Left forelimb (tissue), 1 donor: ENCODE measurements at regions not wholly inside any gene's neighbourhood (a gene's known extent, or its start where the extent isn't known, plus 50 kb on each side); places are given as distances from the start of the nearest gene placed in this dataset.
"Not testable (repeated sequence)": the region's sequence is repeated elsewhere in the genome, so short reads cannot be mapped to it uniquely, and the experiment has no call there.

Experiments used
- DNase-seq: peaks from one replicate; pipeline ENCODE4 v3.0.0-alpha.2; 2018; ENCODE audit warnings: low spot score

- DNase-seq: no peak
These were observed 473.1 kb upstream of the GRAMD2B start for GRCh38 chr5:125950012-125950615.

- DNase-seq: no peak
These were observed 462.1 kb upstream of the GRAMD2B start for GRCh38 chr5:125961150-125961549.

- no peak for DNase-seq
These were observed 457.6 kb upstream of the GRAMD2B start for GRCh38 chr5:125965577-125965976.

DNA sequence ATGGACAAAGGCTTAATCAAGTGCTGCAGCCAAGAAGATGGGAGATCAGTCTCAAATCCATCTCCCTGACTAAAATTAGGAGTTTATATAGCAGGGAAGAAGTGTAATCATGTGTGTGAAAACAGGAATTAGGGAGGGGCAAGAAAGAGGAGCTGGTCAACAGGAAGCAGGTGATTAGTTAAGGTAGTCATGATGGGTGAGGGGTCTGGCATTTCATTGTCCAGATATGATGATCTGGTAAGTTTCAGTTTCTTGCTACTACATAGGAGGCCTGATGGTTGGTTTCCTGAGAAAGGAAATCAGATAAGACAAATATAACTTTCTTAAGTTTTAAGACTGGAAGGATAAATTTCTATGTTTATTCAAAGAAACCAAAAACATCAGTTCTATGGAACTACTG, 455.6 kb upstream of the GRAMD2B start:
- DNase-seq: no peak

DNA sequence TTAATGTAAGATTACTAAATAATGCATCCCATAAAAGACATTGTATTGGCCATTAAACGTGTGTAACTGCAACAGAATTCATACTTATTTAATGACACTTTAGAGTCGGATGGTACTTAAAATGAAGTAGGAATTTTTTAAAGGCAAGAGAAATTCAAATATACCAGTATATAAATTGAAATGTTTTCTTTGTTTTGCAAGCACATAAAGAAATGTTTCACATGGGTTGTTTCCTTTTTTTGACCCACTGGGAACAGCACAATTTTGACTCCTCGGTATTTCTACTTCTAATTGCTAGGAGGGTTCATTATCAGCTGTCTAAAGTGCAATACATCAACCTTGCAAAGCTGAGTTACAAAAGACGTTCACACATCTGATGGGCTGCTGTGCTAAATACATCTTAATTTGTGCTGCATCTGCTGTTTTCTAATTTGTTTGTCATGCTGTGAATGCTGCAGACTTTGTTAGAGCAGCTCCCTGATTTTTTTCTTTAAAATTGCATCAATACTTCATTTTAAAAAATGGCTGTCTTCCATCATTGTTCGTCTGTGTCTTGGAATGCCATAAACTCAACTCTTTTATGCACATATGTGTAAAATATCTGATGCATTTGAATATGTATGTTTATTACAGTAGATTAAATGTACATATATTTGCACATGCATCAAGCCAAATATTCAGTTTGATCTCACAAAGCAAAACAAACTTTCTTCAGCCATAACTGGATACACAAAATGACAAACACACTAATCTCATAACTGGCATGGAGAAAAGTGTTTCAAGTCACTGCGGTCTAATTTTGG, 454.0 kb upstream of the GRAMD2B start:
- DNase-seq: no peak

- no peak for DNase-seq
These were observed 453.4 kb upstream of the GRAMD2B start for GRCh38 chr5:125969814-125970171.

- DNase-seq: no peak
These were observed 452.4 kb upstream of the GRAMD2B start for GRCh38 chr5:125970631-125971307.

GRCh38 chr5:125972706-125973105, 450.5 kb upstream of the GRAMD2B start:
- DNase-seq: no peak

GRCh38 chr5:125974679-125975078, 448.5 kb upstream of the GRAMD2B start:
- no peak for DNase-seq

- DNase-seq: no peak
These were observed 446.7 kb upstream of the GRAMD2B start for GRCh38 chr5:125976421-125977000.

DNA sequence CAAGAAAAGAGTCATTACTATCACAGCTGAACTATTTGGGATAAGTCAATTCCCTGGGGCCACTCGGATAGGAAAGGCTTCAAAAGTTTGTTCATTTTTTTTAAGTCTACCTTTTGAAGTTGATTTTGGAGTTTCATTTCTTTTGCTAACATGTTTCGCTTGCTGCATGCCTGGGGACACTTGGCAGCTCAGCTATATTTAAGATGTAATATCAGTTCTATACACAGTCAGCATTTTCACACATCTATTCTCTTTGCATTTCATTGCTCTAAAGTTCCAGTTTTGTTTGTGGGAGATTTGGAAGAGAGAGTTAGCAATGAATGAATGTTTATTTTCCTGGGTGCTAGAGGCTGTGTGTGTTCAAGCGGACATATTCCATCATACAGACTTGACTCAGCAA, 445.2 kb upstream of the GRAMD2B start:
- DNase-seq: no peak

DNA sequence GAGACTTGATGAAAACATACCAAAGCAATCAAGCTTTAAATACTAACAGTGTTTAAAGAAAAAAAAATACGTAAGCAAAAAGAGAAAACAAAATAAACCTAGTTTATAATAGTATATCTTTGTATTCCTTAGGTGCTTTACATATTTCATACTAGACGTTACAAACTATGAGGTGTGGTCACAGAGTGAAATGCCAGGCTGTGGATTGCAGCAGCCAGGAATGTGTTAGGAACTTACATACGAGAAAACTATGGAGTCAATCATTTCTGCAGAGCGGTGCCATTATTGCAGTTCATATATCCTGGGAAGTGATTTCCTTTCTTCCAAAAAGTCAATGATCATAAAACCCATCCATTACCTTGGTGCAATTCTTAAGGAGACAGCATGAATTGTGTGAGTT, 443.6 kb upstream of the GRAMD2B start:
- no peak for DNase-seq

DNA sequence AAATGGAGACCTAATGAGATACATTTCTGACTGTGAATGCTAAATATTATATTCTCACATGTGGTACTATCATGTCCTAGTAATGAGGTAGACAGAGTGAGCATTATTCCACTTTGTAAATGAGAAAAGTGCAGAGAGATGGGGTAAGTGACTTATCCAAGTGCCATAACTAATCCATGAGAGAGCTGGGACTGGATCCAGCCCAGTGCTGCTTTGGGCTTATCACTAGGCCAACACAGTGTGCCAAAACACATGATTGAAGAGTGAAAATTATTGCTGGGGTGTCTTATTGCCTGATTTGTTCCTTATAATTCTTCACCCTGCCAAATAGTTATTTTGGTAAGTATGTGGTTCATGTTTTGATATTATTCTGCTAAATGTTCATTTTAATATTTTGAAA, 442.2 kb upstream of the GRAMD2B start:
- DNase-seq: no peak

GRCh38 chr5:125987677-125988255, 435.4 kb upstream of the GRAMD2B start:
- DNase-seq: no peak

- DNase-seq: no peak
These were observed 431.2 kb upstream of the GRAMD2B start for GRCh38 chr5:125992050-125992449.

GRCh38 chr5:125999271-126000030, 423.8 kb upstream of the GRAMD2B start:
- DNase-seq: not testable (repeated sequence)

GRCh38 chr5:126000507-126000906, 422.7 kb upstream of the GRAMD2B start:
- no peak for DNase-seq

- peak; percentile 73 for DNase-seq
These were observed 420.8 kb upstream of the GRAMD2B start for GRCh38 chr5:126002222-126002897.

GRCh38 chr5:126003309-126003708, 419.9 kb upstream of the GRAMD2B start:
- DNase-seq: no peak

DNA sequence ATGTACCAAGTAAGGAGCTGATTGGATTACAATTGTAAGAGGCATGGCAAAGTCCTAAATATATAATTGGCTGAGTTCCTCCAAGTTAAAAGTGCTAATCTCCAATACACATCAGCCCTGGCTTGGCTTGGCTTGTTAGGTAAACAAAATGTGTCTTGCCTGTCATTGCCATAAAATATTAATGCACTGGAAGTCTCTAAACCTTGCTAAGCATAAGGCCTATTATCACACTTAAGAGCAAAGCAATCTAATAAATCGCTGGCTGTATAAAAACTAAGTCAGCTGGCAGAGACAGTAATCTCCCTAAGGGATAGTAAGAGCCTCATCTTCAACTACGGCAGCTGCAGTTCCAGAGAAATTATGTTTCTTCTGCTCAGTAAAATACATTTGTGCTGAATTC, 418.6 kb upstream of the GRAMD2B start:
- no peak for DNase-seq

DNA sequence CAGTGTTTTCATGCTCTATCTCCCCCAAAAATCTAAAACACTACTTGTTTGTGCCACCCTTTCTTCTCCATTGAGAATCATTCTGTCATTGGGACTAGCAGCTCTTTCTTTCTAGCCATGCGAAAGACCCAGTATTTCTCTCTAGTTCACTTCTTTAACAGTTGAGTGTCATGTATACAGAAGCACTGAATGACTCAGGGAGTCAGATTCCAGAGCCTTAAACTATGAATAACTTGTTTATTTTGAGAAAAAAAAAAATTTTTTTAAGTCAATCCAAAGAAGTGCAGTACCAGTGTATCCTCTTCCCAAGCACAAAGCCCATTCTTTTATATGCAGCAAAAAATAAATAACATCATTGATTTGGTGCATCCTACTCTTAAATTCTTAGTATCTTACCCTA, 415.4 kb upstream of the GRAMD2B start:
- no peak for DNase-seq
